Omental fat pad (tissue), 3 donors: ENCODE measurements at regions not wholly inside any gene's neighbourhood (a gene's known extent, or its start where the extent isn't known, plus 50 kb on each side); places are given as distances from the start of the nearest gene placed in this dataset.

Experiments
- ATAC-seq: fragments of 150-250 bp; one replicate; pipeline ENCODE4 v1.9.1; 2016; ENCODE audit warnings: mild to moderate bottlenecking, moderate library complexity; ENCODE audit not compliant: low FRiP score
- DNase-seq: peaks from one replicate; pipeline ENCODE4 v3.0.0-alpha.2; 2019; ENCODE audit warnings: low spot score
- CTCF ChIP-seq, 3 donors: fragments of 450-650 bp; IDR thresholded peaks; one replicate each; pipeline ENCODE4 v1.5.1; 2016 to 2017; ENCODE audit warnings: antibody characterized with exemption in 3 of 3, mild to moderate bottlenecking in 3 of 3, moderate library complexity in 2 of 3

- ATAC-seq (no peak), DNase-seq (no peak)
- TF ChIP-seq CTCF (IDR thresholded peaks at IDR 0.05) = no peak
Observed at GRCh38 chr2:126189527-126189926, 466.4 kb upstream of the GYPC start.

GRCh38 chr2:126200538-126200937 is 455.4 kb upstream of the GYPC start:
- DNase-seq = no peak
- TF ChIP-seq CTCF (IDR thresholded peaks at IDR 0.05) = no peak
- ATAC-seq = no peak

GRCh38 chr2:126208266-126208665 is 447.7 kb upstream of the GYPC start:
- TF ChIP-seq CTCF (IDR thresholded peaks at IDR 0.05) = no peak
- DNase-seq (no peak), ATAC-seq (no peak)

DNA sequence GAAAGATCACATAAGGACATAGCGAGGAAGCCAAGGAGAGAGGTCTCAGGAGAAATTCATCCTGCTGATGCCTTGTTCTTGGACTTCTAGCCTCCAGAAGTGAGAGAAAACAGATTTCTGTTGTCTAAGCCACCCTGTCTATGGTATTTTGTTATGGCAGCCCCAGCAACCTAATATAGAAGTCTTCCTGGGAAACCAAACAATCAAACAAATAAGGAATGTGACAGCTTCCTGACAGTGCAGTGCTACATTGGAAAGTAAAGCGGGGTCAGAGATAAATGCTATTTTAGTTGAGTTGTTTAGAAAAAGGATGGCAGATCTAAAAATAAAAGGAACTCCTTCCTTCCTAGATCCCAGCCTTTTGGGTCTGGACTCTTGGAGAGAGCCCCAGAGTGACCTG is 443.2 kb upstream of the GYPC start:
- ATAC-seq = no peak

DNA sequence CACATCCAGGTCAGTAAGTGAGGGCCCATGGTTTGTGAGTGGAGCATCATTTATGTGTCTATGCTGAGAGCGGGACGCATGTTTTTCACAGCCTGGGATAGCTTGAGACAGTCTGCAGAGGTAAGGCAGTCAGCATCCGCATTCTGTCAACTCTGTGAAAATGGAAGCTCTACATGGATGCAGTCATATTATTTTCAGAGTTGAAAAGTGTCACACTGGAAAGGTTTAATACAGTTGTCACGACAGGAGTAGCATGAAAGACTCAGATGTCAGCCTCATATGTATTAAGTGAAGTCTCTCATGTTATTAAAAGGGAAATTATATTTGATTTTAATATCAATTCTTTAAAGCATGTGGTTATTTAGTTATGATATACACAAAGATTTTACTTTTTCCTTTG is 436.9 kb upstream of the GYPC start:
- no peak for DNase-seq
- TF ChIP-seq CTCF (IDR thresholded peaks at IDR 0.05) = no peak
- no peak for ATAC-seq

More for the DNA sequence above, 443.2 kb upstream of the GYPC start:
- DNase-seq = no peak
- TF ChIP-seq CTCF (IDR thresholded peaks at IDR 0.05) = no peak

- DNase-seq (no peak), ATAC-seq (no peak)
- no peak for TF ChIP-seq CTCF (IDR thresholded peaks at IDR 0.05)
Observed at GRCh38 chr2:126220331-126220730, 435.6 kb upstream of the GYPC start.

- DNase-seq (no peak), ATAC-seq (no peak)
- no peak for TF ChIP-seq CTCF (IDR thresholded peaks at IDR 0.05)
Observed at GRCh38 chr2:126221506-126221905, 434.5 kb upstream of the GYPC start.
